K562 (cell line): ENCODE measurements at regions not wholly inside any gene's neighbourhood (a gene's known extent, or its start where the extent isn't known, plus 50 kb on each side); places are given as distances from the start of the nearest gene placed in this dataset.

Experiments used
- ATAC-seq: fragments of 200-7000 bp; cut with Tn5 transposase; 3 replicates; pipeline ENCODE4 v1.9.1; 2020; ENCODE audit warnings: moderate library complexity
- BruUV-seq: library from RNA; stranded (reverse); fragments of 400-500 nt; replicated peaks from 2 replicates; lab custom pipeline; 2021; lab: Mats Ljungman, UMichigan
- CTCF ChIA-PET: fragments of 300-600 bp; formaldehyde crosslinking; extraction: SDS; loops from one replicate; lab custom pipeline; 2021; ENCODE audit warnings: low intra/inter-chr PET ratio; lab: Yijun Ruan, JAX
- POLR2A ChIA-PET: fragments of 300-600, 350-650 bp; sonication (Branson Sonifier 250); formaldehyde crosslinking; extraction: SDS; loops from one replicate; lab custom pipeline; 2021; ENCODE audit warnings: antibody characterized with exemption, inconsistent platforms; lab: Yijun Ruan, JAX
- DNase-seq, 4 experiments: peaks; one replicate each; pipeline versions ENCODE4 v3.0.0 to v3.0.0-alpha.2; 2011 to 2018; ENCODE audit warnings: low spot score in 3 of 4, mixed read lengths in 3 of 4; ENCODE audit errors: extremely low read depth in 1 of 4
- FAIRE-seq: peaks from 2 replicates; lab custom pipeline; 2011; peaks lifted over from hg19 to GRCh38; lab: Jason Lieb, UNC
- H2AFZ ChIP-seq: 2 replicates; pipeline ENCODE4 v1.6.0; 2011; ENCODE audit warnings: low read depth, low read length, control low read depth, inconsistent platforms
- H3K27ac ChIP-seq: fragments of 200-600 bp; 3 replicates; pipeline ENCODE4 v1.8.0; 2011; ENCODE audit warnings: low read depth, mild to moderate bottlenecking, control low read depth, inconsistent platforms, low read length, moderate library complexity, mixed read lengths; ENCODE audit errors: extremely low read depth
- H3K27me3 ChIP-seq, 2 experiments: fragments of 300-600 bp in 1 of 2; 2 replicates in 1 of 2; 3 replicates in 1 of 2; pipeline versions ENCODE4 v1.6.0 to v1.8.0; 2011; ENCODE audit warnings: inconsistent platforms in 2 of 2, low read length in 2 of 2, mild to moderate bottlenecking in 1 of 2, mixed read lengths in 1 of 2, moderate library complexity in 1 of 2; ENCODE audit not compliant: control insufficient read depth in 2 of 2, insufficient read depth in 2 of 2
- H3K36me3 ChIP-seq: fragments of 300-600 bp; 3 replicates; pipeline ENCODE4 v1.8.0; 2011; ENCODE audit warnings: mild to moderate bottlenecking, low read length, inconsistent platforms; ENCODE audit not compliant: control insufficient read depth, insufficient read depth
- H3K4me1 ChIP-seq, 2 experiments: fragments of 200-600 bp in 1 of 2; replicated peaks in 1 of 2; 2 replicates in 1 of 2; 3 replicates in 1 of 2; pipeline versions ENCODE4 v1.5.1 to v1.8.0; 2011; ENCODE audit warnings: inconsistent platforms in 2 of 2, low read length in 2 of 2, mild to moderate bottlenecking in 1 of 2, mixed read lengths in 1 of 2, moderate library complexity in 1 of 2; ENCODE audit not compliant: control insufficient read depth in 2 of 2, insufficient read depth in 2 of 2
- H3K4me2 ChIP-seq: 2 replicates; pipeline ENCODE4 v1.6.1; 2011; ENCODE audit warnings: low read length, control low read depth, inconsistent platforms, mixed read lengths; ENCODE audit not compliant: insufficient read depth
- H3K4me3 ChIP-seq: fragments of 200-600 bp; sonication (generic), shearing (Covaris generic); 2 replicates; pipeline ENCODE4 v1.5.1; 2016; ENCODE audit warnings: control low read depth, inconsistent platforms
- H3K79me2 ChIP-seq: fragments of 200-600 bp; 3 replicates; pipeline ENCODE4 v1.8.0; 2011; ENCODE audit warnings: low read length, inconsistent platforms; ENCODE audit not compliant: control insufficient read depth, insufficient read depth
- H3K9ac ChIP-seq, 2 experiments: 2 replicates each; pipeline versions ENCODE4 v1.6.0 to v1.6.1; 2011; ENCODE audit warnings: low read depth in 2 of 2, low read length in 2 of 2, control low read depth in 1 of 2, inconsistent platforms in 1 of 2, mild to moderate bottlenecking in 1 of 2, mixed read lengths in 1 of 2; ENCODE audit not compliant: insufficient read depth in 1 of 2
- H3K9me1 ChIP-seq: one replicate; pipeline ENCODE4 v1.6.0; 2011; ENCODE audit warnings: inconsistent platforms, mild to moderate bottlenecking, low read length, moderate library complexity; ENCODE audit not compliant: control insufficient read depth, insufficient read depth
- H3K9me3 ChIP-seq: replicated peaks from 2 replicates; pipeline ENCODE4 v1.5.1; 2011; ENCODE audit warnings: low read depth, low read length, inconsistent platforms; ENCODE audit not compliant: control insufficient read depth, insufficient read depth
- H4K20me1 ChIP-seq: replicated peaks from 2 replicates; pipeline ENCODE4 v1.6.1; 2011; ENCODE audit warnings: low read length, inconsistent platforms, mixed read lengths; ENCODE audit not compliant: control insufficient read depth, insufficient read depth
- CBFA2T2 ChIP-seq: fragments of 450-650 bp; conservative IDR thresholded peaks from 2 replicates; pipeline ENCODE4 v1.6.1; 2017; ENCODE audit warnings: mild to moderate bottlenecking
- RBM25 ChIP-seq: fragments of 200-400 bp; formaldehyde crosslinking; IDR thresholded peaks from 2 replicates; pipeline ENCODE4 v1.6.1; 2018; ENCODE audit warnings: low read length, low read depth, moderate library complexity; ENCODE audit not compliant: severe bottlenecking
- ZKSCAN8 ChIP-seq: fragments of 200-800 bp; sonication (Bioruptor generic); IDR thresholded peaks from 2 replicates; pipeline ENCODE4 v1.6.1; 2016; ENCODE audit warnings: missing genetic modification characterization, missing compliant biosample characterization
- ZNF134 ChIP-seq: fragments of 250-450 bp; sonication (Bioruptor Pico); conservative IDR thresholded peaks from 2 replicates; pipeline ENCODE4 v1.4.0; 2020
- ZNF232 ChIP-seq: sonication (generic); formaldehyde crosslinking; IDR thresholded peaks from 2 replicates; pipeline ENCODE4 v1.8.0; 2022; ENCODE audit warnings: mild to moderate bottlenecking, missing genetic modification reagents
- WGBS: fragments of 100-300 bp; shearing (Covaris generic); methylation state at CpG from one replicate; pipeline ENCODE4 v1.1.6; 2016; ENCODE audit warnings: low coverage, mixed read lengths; ENCODE audit not compliant: insufficient coverage; ENCODE audit errors: missing lambda C conversion rate; 5-methylcytosine and 5-hydroxymethylcytosine counted together
- in situ Hi-C: fragments of 300-500 bp; cut with MboI; formaldehyde crosslinking; loops from 4 replicates; pipeline ENCODE4 v1.15.0; 2018; ENCODE audit warnings: inconsistent platforms, mixed read lengths
- intact Hi-C: fragments of 100-400 bp; cut with micrococcal nuclease; formaldehyde crosslinking; loops from 2 replicates; pipeline ENCODE4 v1.14.2; 2022

DNA sequence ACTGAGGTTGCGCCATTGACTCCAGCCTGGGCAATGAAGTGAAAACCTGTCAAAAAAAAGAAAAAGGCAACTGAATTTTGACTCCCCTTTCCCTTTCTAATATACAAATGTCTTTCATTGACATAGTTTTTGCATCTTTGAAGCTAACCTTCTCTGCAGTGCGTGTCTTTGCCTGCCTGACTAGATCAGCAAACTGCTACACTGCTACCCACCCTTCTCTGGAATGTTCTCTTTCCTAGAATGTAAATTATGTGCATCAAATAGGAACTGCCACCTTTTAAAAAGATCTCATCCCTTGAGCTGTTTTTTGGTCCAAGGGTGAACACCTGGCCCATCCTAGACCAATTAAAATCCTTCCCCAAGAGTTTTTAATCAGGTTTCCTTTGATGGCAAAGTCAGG lies 127.6 kb downstream of the SLC28A3 start:
- intact Hi-C loops: no loop called here
- Histone ChIP-seq H3K9me3 (no peaks in the 10 kb centered on the region), H3K79me2 (no peaks in the 10 kb centered on the region), H3K27ac (no peak overlapping the region), H3K4me1 (no peaks in the 10 kb centered on the region), H3K4me2 (no peak overlapping the region), H3K36me3 (no peaks in the 10 kb centered on the region), H3K9ac (no peak overlapping the region), H3K27me3 (no peaks in the 10 kb centered on the region), H4K20me1 (no peaks in the 10 kb centered on the region), H3K4me3 (no peak overlapping the region), H2AFZ (no peak overlapping the region), H3K9me1 (no peaks in the 10 kb centered on the region)
- no peak for TF ChIP-seq CBFA2T2
- TF ChIP-seq ZKSCAN8 (CRISPR knock-in tag): no peak
- WGBS: 0% methylated on average over 1 of the region's 2 CpGs
- no peak for FAIRE-seq
- ChIA-PET POLR2A (interaction anchor here (0.7 kb wide), 1 partner anchor 874 kb away, joined by 5 read pairs; no protein-coding TSS in a partner anchor), CTCF (no interaction called here)
- DNase-seq: no peak
- BruUV-seq: no TSS peak
- in situ Hi-C loops: no loop called here
- no peak for ATAC-seq

DNA sequence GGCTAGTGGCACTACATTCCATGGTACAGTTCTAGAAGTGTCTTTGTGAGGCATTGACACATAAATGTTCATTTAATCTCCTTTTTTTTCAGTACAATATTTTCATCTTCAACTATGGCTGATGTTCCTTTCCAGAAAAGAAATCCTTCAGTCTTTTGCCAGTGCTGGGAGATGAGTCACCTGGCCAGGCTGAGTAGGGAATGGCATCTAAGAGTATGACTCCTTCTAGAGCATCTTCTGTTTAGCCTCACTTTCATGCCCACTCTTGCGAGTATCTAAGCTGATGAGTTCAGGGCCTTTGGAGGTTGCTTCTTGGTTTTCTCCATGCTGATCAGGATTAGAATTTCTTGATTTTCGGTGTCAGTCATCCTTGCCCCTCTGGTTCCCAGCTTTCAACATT lies 124.4 kb downstream of the SLC28A3 start:
- no peak overlapping the region for H3K4me3 ChIP-seq
- H2AFZ ChIP-seq: no peak overlapping the region
- no peaks in the 10 kb centered on the region for H4K20me1 ChIP-seq
- in situ Hi-C loops (no loop called here), intact Hi-C loops (no loop called here)
- ATAC-seq (no peak), FAIRE-seq (no peak), DNase-seq (no peak)
- no peaks in the 10 kb centered on the region for H3K36me3 ChIP-seq
- POLR2A ChIA-PET: interaction anchor here (0.7 to 1.1 kb wide), 2 partner anchors 40 to 668 kb away, joined by 3 to 4 read pairs; no protein-coding TSS in a partner anchor
- no peak overlapping the region for H3K27ac ChIP-seq
- no peaks in the 10 kb centered on the region for H3K9me1 ChIP-seq
- WGBS: 0% methylated on average over 2 of the region's 2 CpGs
- no peaks in the 10 kb centered on the region for H3K27me3 ChIP-seq
- no peaks in the 10 kb centered on the region for H3K4me1 ChIP-seq
- BruUV-seq: no TSS peak
- CTCF ChIA-PET: no interaction called here
- H3K79me2 ChIP-seq: no peaks in the 10 kb centered on the region
- no peak overlapping the region for H3K4me2 ChIP-seq
- no peak overlapping the region for H3K9ac ChIP-seq
- no peaks in the 10 kb centered on the region for H3K9me3 ChIP-seq
- TF ChIP-seq ZNF232 (CRISPR knock-in tag): no peak
- TF ChIP-seq ZNF134: no peak
- no peak for TF ChIP-seq RBM25
- TF ChIP-seq, all 486 proteins: peak for 0
